ENCODE measurements at regions not wholly inside any gene's neighbourhood (a gene's known extent, or its start where the extent isn't known, plus 50 kb on each side); places are given as distances from the start of the nearest gene placed in this dataset.

DNA sequence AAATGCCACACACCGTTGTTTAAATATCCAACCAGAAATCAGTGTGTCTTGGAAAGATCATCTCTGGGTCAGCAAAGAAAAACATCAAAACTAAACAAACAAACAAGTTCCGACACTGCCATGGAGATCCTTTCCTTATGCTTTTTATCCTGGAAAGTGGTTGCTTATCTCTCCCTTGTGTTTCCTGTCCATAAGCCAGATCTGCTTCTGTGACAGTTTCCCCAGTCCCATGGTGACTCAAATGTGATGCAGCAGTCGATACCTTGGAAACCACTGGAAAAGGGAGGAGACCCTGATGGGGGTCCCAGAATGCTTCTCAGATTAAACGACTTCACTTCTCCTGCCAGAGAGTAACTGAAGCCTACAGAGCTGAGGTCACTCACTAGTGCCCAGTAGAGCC lies 94.7 kb downstream of the DMRTA2 start:
- TF ChIP-seq GABPA (IDR thresholded peaks at IDR 0.05; ENCODE audit: low read depth) (no peak), SMC3 (IDR thresholded peaks at IDR 0.05; ENCODE audit: low read depth, low read length) (no peak), TCF12 (IDR thresholded peaks at IDR 0.05) (peak; percentile 40; the same call in 1 of the 2 replicates), CHD2 (IDR thresholded peaks at IDR 0.05; ENCODE audit: low read length, partially characterized antibody) (no peak), RXRA (IDR thresholded peaks at IDR 0.05; ENCODE audit: borderline replicate concordance, low read depth) (no peak), RFX5 (IDR thresholded peaks at IDR 0.05; ENCODE audit: low read length) (no peak), EP300 (IDR thresholded peaks at IDR 0.05; ENCODE audit: borderline replicate concordance in 1 of 2, low read depth in 1 of 2, low read length in 1 of 2) (peak in 1 of 2 experiments; percentile 80; a peak in 2 of 4 replicates), NFIC (IDR thresholded peaks at IDR 0.05; ENCODE audit: borderline replicate concordance) (no peak), RAD21 (IDR thresholded peaks at IDR 0.05; ENCODE audit: low read length) (peak; percentile 7; the same call in 1 of the 2 replicates), ELF1 (IDR thresholded peaks at IDR 0.05) (no peak), FOSL2 (IDR thresholded peaks at IDR 0.05; ENCODE audit: borderline replicate concordance, low read depth) (no peak), JUND (IDR thresholded peaks at IDR 0.05) (no peak), RCOR1 (IDR thresholded peaks at IDR 0.05; ENCODE audit: low read length) (no peak), POLR2AphosphoS5 (IDR thresholded peaks at IDR 0.05; ENCODE audit: low read depth, low read length) (no peak), GATA2 (CRISPR knock-in tag; IDR thresholded peaks at IDR 0.05) (peak; percentile 72)
- TF ChIP-seq, protein P1, sequence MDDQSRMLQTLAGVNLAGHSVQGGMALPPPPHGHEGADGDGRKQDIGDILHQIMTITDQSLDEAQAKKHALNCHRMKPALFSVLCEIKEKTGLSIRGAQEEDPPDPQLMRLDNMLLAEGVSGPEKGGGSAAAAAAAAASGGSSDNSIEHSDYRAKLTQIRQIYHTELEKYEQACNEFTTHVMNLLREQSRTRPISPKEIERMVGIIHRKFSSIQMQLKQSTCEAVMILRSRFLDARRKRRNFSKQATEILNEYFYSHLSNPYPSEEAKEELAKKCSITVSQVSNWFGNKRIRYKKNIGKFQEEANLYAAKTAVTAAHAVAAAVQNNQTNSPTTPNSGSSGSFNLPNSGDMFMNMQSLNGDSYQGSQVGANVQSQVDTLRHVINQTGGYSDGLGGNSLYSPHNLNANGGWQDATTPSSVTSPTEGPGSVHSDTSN (IDR thresholded peaks at IDR 0.05): no peak
- TF ChIP-seq, protein P2, sequence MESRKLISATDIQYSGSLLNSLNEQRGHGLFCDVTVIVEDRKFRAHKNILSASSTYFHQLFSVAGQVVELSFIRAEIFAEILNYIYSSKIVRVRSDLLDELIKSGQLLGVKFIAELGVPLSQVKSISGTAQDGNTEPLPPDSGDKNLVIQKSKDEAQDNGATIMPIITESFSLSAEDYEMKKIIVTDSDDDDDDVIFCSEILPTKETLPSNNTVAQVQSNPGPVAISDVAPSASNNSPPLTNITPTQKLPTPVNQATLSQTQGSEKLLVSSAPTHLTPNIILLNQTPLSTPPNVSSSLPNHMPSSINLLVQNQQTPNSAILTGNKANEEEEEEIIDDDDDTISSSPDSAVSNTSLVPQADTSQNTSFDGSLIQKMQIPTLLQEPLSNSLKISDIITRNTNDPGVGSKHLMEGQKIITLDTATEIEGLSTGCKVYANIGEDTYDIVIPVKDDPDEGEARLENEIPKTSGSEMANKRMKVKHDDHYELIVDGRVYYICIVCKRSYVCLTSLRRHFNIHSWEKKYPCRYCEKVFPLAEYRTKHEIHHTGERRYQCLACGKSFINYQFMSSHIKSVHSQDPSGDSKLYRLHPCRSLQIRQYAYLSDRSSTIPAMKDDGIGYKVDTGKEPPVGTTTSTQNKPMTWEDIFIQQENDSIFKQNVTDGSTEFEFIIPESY (IDR thresholded peaks at IDR 0.05; ENCODE audit: borderline replicate concordance, low read depth): no peak
- TF ChIP-seq, protein P3, sequence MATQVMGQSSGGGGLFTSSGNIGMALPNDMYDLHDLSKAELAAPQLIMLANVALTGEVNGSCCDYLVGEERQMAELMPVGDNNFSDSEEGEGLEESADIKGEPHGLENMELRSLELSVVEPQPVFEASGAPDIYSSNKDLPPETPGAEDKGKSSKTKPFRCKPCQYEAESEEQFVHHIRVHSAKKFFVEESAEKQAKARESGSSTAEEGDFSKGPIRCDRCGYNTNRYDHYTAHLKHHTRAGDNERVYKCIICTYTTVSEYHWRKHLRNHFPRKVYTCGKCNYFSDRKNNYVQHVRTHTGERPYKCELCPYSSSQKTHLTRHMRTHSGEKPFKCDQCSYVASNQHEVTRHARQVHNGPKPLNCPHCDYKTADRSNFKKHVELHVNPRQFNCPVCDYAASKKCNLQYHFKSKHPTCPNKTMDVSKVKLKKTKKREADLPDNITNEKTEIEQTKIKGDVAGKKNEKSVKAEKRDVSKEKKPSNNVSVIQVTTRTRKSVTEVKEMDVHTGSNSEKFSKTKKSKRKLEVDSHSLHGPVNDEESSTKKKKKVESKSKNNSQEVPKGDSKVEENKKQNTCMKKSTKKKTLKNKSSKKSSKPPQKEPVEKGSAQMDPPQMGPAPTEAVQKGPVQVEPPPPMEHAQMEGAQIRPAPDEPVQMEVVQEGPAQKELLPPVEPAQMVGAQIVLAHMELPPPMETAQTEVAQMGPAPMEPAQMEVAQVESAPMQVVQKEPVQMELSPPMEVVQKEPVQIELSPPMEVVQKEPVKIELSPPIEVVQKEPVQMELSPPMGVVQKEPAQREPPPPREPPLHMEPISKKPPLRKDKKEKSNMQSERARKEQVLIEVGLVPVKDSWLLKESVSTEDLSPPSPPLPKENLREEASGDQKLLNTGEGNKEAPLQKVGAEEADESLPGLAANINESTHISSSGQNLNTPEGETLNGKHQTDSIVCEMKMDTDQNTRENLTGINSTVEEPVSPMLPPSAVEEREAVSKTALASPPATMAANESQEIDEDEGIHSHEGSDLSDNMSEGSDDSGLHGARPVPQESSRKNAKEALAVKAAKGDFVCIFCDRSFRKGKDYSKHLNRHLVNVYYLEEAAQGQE (IDR thresholded peaks at IDR 0.05; ENCODE audit: low read depth, low read length): no peak
- TF ChIP-seq, protein P4, sequence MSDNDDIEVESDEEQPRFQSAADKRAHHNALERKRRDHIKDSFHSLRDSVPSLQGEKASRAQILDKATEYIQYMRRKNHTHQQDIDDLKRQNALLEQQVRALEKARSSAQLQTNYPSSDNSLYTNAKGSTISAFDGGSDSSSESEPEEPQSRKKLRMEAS (IDR thresholded peaks at IDR 0.05; ENCODE audit: low read depth): no peak
- TF ChIP-seq, protein P5, sequence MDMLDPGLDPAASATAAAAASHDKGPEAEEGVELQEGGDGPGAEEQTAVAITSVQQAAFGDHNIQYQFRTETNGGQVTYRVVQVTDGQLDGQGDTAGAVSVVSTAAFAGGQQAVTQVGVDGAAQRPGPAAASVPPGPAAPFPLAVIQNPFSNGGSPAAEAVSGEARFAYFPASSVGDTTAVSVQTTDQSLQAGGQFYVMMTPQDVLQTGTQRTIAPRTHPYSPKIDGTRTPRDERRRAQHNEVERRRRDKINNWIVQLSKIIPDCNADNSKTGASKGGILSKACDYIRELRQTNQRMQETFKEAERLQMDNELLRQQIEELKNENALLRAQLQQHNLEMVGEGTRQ (IDR thresholded peaks at IDR 0.05; ENCODE audit: borderline replicate concordance, low read depth, low read length): no peak
- no peak overlapping the region for H3K4me2 ChIP-seq
- ChIA-PET CTCF (interaction anchor here (2.1 kb wide), 1 partner anchor 57 kb away, joined by 5 read pairs; no protein-coding TSS in a partner anchor), POLR2A (no interaction called here)
- DNase-seq: peak; percentile 85
- H3K4me1 ChIP-seq (ENCODE audit: control insufficient read depth in 1 of 2, insufficient read depth in 2 of 2, low read depth in 1 of 2, low read length in 1 of 2): peaks cover 0 to 35% of the 10 kb centered on the region in 2 experiments; a peak in 2 of 4 replicates
- H4K20me1 ChIP-seq (ENCODE audit: insufficient read depth): no peaks in the 10 kb centered on the region
- H2AFZ ChIP-seq (ENCODE audit: low read depth): no peak overlapping the region
- H3K27ac ChIP-seq (ENCODE audit: low read depth in 2 of 2, low read length in 1 of 2): peak overlapping the region in 1 of 2 experiments; percentile 92; a peak in 2 of 4 replicates
- H3K9me3 ChIP-seq: no peaks in the 10 kb centered on the region
- no peak overlapping the region for H3K4me3 ChIP-seq (ENCODE audit: low read depth in 2 of 2, low read length in 1 of 2)
- no peaks in the 10 kb centered on the region for H3F3A ChIP-seq (replicated peaks; ENCODE audit: insufficient read depth)
- no peak overlapping the region for H3K9ac ChIP-seq
- H3K79me2 ChIP-seq (ENCODE audit: insufficient read depth): no peaks in the 10 kb centered on the region
- WGBS (ENCODE audit: low lambda C conversion rate): 3% methylated on average over 4 of the region's 4 CpGs
- H3K36me3 ChIP-seq (replicated peaks in 1 of 2; ENCODE audit: control insufficient read depth in 1 of 2, insufficient read depth in 2 of 2, low read length in 1 of 2): no peaks in the 10 kb centered on the region
- no peaks in the 10 kb centered on the region for H3K9me2 ChIP-seq
- no peaks in the 10 kb centered on the region for H3K27me3 ChIP-seq (ENCODE audit: insufficient read depth)
